GM21526 (cell line): ENCODE measurements at regions not wholly inside any gene's neighbourhood (a gene's known extent, or its start where the extent isn't known, plus 50 kb on each side); places are given as distances from the start of the nearest gene placed in this dataset.
"Not testable (repeated sequence)": the region's sequence is repeated elsewhere in the genome, so short reads cannot be mapped to it uniquely, and the experiment has no call there.

Experiments
- ATAC-seq: cut with Tn5 transposase; IDR thresholded peaks from one replicate; pipeline ENCODE4 v1.9.1; 2021; ENCODE audit warnings: moderate library complexity; ENCODE audit not compliant: unreplicated experiment, low FRiP score

- no peak for ATAC-seq
Observed at GRCh38 chr18:39587586-39587985, 2022.0 kb upstream of the CELF4 start.

- no peak for ATAC-seq
Observed at GRCh38 chr18:39586741-39587140, 2021.1 kb upstream of the CELF4 start.

GRCh38 chr18:39574897-39575296 is 2009.3 kb upstream of the CELF4 start:
- ATAC-seq, result no peak

GRCh38 chr18:39571511-39571910 is 2005.9 kb upstream of the CELF4 start:
- ATAC-seq, result no peak

- not testable (repeated sequence) for ATAC-seq
Observed at GRCh38 chr18:39565551-39566230, 2000.1 kb upstream of the CELF4 start.

GRCh38 chr18:39564716-39565115 is 1999.1 kb upstream of the CELF4 start:
- no peak for ATAC-seq

GRCh38 chr18:39561126-39561525 is 1995.5 kb upstream of the CELF4 start:
- no peak for ATAC-seq

- no peak for ATAC-seq
Observed at GRCh38 chr18:39558658-39559057, 1993.1 kb upstream of the CELF4 start.

GRCh38 chr18:39555496-39555895 is 1989.9 kb upstream of the CELF4 start:
- no peak for ATAC-seq

GRCh38 chr18:39550701-39551100 is 1985.1 kb upstream of the CELF4 start:
- ATAC-seq, result no peak

GRCh38 chr18:39549144-39549543 is 1983.5 kb upstream of the CELF4 start:
- no peak for ATAC-seq

GRCh38 chr18:39531659-39532058 is 1966.1 kb upstream of the CELF4 start:
- no peak for ATAC-seq

- ATAC-seq, result no peak
Observed at GRCh38 chr18:39529358-39529757, 1963.8 kb upstream of the CELF4 start.

GRCh38 chr18:39527465-39527864 is 1961.9 kb upstream of the CELF4 start:
- ATAC-seq, result no peak

GRCh38 chr18:39524370-39524769 is 1958.8 kb upstream of the CELF4 start:
- ATAC-seq, result no peak

- ATAC-seq, result no peak
Observed at GRCh38 chr18:39523281-39523680, 1957.7 kb upstream of the CELF4 start.

GRCh38 chr18:39521164-39521563 is 1955.6 kb upstream of the CELF4 start:
- no peak for ATAC-seq

- ATAC-seq, result no peak
Observed at GRCh38 chr18:39519741-39520140, 1954.1 kb upstream of the CELF4 start.

GRCh38 chr18:39515299-39515698 is 1949.7 kb upstream of the CELF4 start:
- ATAC-seq, result no peak

- no peak for ATAC-seq
Observed at GRCh38 chr18:39513186-39513585, 1947.6 kb upstream of the CELF4 start.

GRCh38 chr18:39506581-39507330 is 1941.2 kb upstream of the CELF4 start:
- no peak for ATAC-seq

- ATAC-seq, result no peak
Observed at GRCh38 chr18:39500306-39500705, 1934.7 kb upstream of the CELF4 start.
